IMR-90 (cell line): ENCODE measurements at regions not wholly inside any gene's neighbourhood (a gene's known extent, or its start where the extent isn't known, plus 50 kb on each side); places are given as distances from the start of the nearest gene placed in this dataset.

Source experiments
- ATAC-seq: fragments of 200-7000 bp; cut with Tn5 transposase; 2 replicates; pipeline ENCODE4 v1.9.1; 2020; ENCODE audit warnings: low read depth, mild to moderate bottlenecking, moderate library complexity
- BruUV-seq: library from RNA; stranded (reverse); fragments of 400-500 nt; replicated peaks from 2 replicates; lab custom pipeline; 2021; lab: Mats Ljungman, UMichigan
- CTCF ChIA-PET: fragments of 300-600 bp; formaldehyde crosslinking; extraction: SDS; loops from one replicate; lab custom pipeline; 2021; ENCODE audit warnings: antibody characterized with exemption; lab: Yijun Ruan, JAX
- POLR2A ChIA-PET: fragments of 300-600 bp; sonication (Branson Sonifier 250); formaldehyde crosslinking; loops from one replicate; lab custom pipeline; 2022; ENCODE audit warnings: antibody characterized with exemption; ENCODE audit not compliant: unreplicated experiment; lab: Charles Lee
- DNase-seq: peaks from one replicate; pipeline ENCODE4 v3.0.0; 2013
- H2AFZ ChIP-seq: replicated peaks from 2 replicates; pipeline ENCODE3; 2013; ENCODE audit warnings: low read length, mild to moderate bottlenecking; ENCODE audit not compliant: poor library complexity
- H2AK5ac ChIP-seq: 2 replicates; pipeline ENCODE4 v1.6.1; 2013; ENCODE audit warnings: low read depth, low read length, inconsistent platforms
- H2AK9ac ChIP-seq: replicated peaks from 2 replicates; pipeline ENCODE3; 2013; ENCODE audit warnings: mild to moderate bottlenecking, low read depth, low read length, moderate library complexity; ENCODE audit not compliant: poor library complexity
- H2BK120ac ChIP-seq: 2 replicates; pipeline ENCODE4 v1.6.1; 2013; ENCODE audit warnings: low read depth, low read length, inconsistent platforms
- H2BK15ac ChIP-seq: 3 replicates; pipeline ENCODE4 v1.6.1; 2013; ENCODE audit warnings: low read depth, low read length, inconsistent platforms
- H2BK20ac ChIP-seq: 2 replicates; pipeline ENCODE4 v1.6.1; 2013; ENCODE audit warnings: low read depth, mild to moderate bottlenecking, inconsistent platforms, low read length, moderate library complexity
- H2BK5ac ChIP-seq: 2 replicates; pipeline ENCODE4 v1.6.1; 2013; ENCODE audit warnings: mild to moderate bottlenecking, low read depth, low read length, inconsistent platforms; ENCODE audit not compliant: poor library complexity, severe bottlenecking
- H3K14ac ChIP-seq: replicated peaks from 2 replicates; pipeline ENCODE4 v1.6.1; 2013; ENCODE audit warnings: low read depth, low read length, inconsistent platforms
- H3K18ac ChIP-seq: 2 replicates; pipeline ENCODE4 v1.6.1; 2013; ENCODE audit warnings: low read depth, low read length, control low read depth
- H3K23ac ChIP-seq: 2 replicates; pipeline ENCODE4 v1.6.1; 2013; ENCODE audit warnings: low read depth, low read length, inconsistent platforms
- H3K27ac ChIP-seq: 2 replicates; pipeline ENCODE4 v1.5.1; 2013; ENCODE audit warnings: mild to moderate bottlenecking, control low read depth, low read length; ENCODE audit not compliant: insufficient read depth
- H3K27me3 ChIP-seq: 2 replicates; pipeline ENCODE4 v1.6.1; 2013; ENCODE audit warnings: low read length; ENCODE audit not compliant: control insufficient read depth, insufficient read depth
- H3K36me3 ChIP-seq: 2 replicates; pipeline ENCODE4 v1.6.1; 2013; ENCODE audit warnings: low read length, mixed read lengths; ENCODE audit not compliant: control insufficient read depth, insufficient read depth
- H3K4ac ChIP-seq: 2 replicates; pipeline ENCODE4 v1.6.1; 2013; ENCODE audit warnings: low read depth, low read length, inconsistent platforms
- H3K4me1 ChIP-seq: 2 replicates; pipeline ENCODE4 v1.6.1; 2013; ENCODE audit warnings: low read length, mixed read lengths; ENCODE audit not compliant: control insufficient read depth, insufficient read depth
- H3K4me2 ChIP-seq: 2 replicates; pipeline ENCODE4 v1.6.1; 2013; ENCODE audit warnings: low read depth, mild to moderate bottlenecking, control low read depth, low read length, moderate library complexity
- H3K4me3 ChIP-seq: 2 replicates; pipeline ENCODE4 v1.5.1; 2013; ENCODE audit warnings: low read depth, mild to moderate bottlenecking, control low read depth, low read length, moderate library complexity; ENCODE audit not compliant: insufficient read depth
- H3K56ac ChIP-seq: 2 replicates; pipeline ENCODE4 v1.6.1; 2013; ENCODE audit warnings: low read length, inconsistent platforms; ENCODE audit not compliant: insufficient read depth; ENCODE audit errors: extremely low read depth
- H3K79me1 ChIP-seq, 2 experiments: 2 replicates each; pipeline ENCODE4 v1.6.1; 2013; ENCODE audit warnings: low read length in 2 of 2, inconsistent platforms in 1 of 2, low read depth in 1 of 2
- H3K9ac ChIP-seq: 2 replicates; pipeline ENCODE4 v1.6.1; 2013; ENCODE audit warnings: low read depth, low read length, control low read depth
- H3K9me1 ChIP-seq: 2 replicates; pipeline ENCODE4 v1.6.1; 2013; ENCODE audit warnings: low read length, inconsistent platforms; ENCODE audit not compliant: insufficient read depth
- H3K9me3 ChIP-seq: 2 replicates; pipeline ENCODE4 v1.6.1; 2013; ENCODE audit warnings: low read length; ENCODE audit not compliant: control insufficient read depth, insufficient read depth
- H4K20me1 ChIP-seq: 2 replicates; pipeline ENCODE4 v1.6.1; 2013; ENCODE audit warnings: low read length, inconsistent platforms; ENCODE audit not compliant: insufficient read depth
- H4K5ac ChIP-seq: 2 replicates; pipeline ENCODE4 v1.6.1; 2013; ENCODE audit warnings: mild to moderate bottlenecking, low read depth, low read length, control low read depth
- H4K8ac ChIP-seq, 2 experiments: 2 replicates each; pipeline ENCODE4 v1.6.1; 2013; ENCODE audit warnings: low read depth in 2 of 2, low read length in 2 of 2, control low read depth in 1 of 2, inconsistent platforms in 1 of 2
- H4K91ac ChIP-seq: 2 replicates; pipeline ENCODE4 v1.6.1; 2013; ENCODE audit warnings: low read depth, low read length, inconsistent platforms; ENCODE audit not compliant: insufficient read depth
- BHLHE40 ChIP-seq: fragments of 150-350 bp; IDR thresholded peaks from 2 replicates; pipeline ENCODE4 v1.6.1; 2016; ENCODE audit warnings: mild to moderate bottlenecking, low read depth, low read length
- CEBPB ChIP-seq: IDR thresholded peaks from 2 replicates; pipeline ENCODE4 v1.6.1; 2012; ENCODE audit warnings: low read depth, low read length, improper control_type of control experiment
- CHD1 ChIP-seq: IDR thresholded peaks from 2 replicates; pipeline ENCODE4 v1.6.1; 2012; ENCODE audit warnings: low read depth, low read length, improper control_type of control experiment
- FOS ChIP-seq: fragments of 150-350 bp; IDR thresholded peaks from 2 replicates; pipeline ENCODE4 v1.6.1; 2016; ENCODE audit warnings: low read depth, low read length
- MAFK ChIP-seq: IDR thresholded peaks from 2 replicates; pipeline ENCODE4 v1.6.1; 2012; ENCODE audit warnings: low read depth, low read length, improper control_type of control experiment
- MAZ ChIP-seq: IDR thresholded peaks from 2 replicates; pipeline ENCODE4 v1.6.1; 2012; ENCODE audit warnings: low read depth, mild to moderate bottlenecking, low read length, improper control_type of control experiment, moderate library complexity, borderline replicate concordance
- POLR2A ChIP-seq: IDR thresholded peaks from 2 replicates; pipeline ENCODE4 v1.6.1; 2012; ENCODE audit warnings: mild to moderate bottlenecking, low read depth, low read length
- RAD21 ChIP-seq: IDR thresholded peaks from 2 replicates; pipeline ENCODE4 v1.6.1; 2012; ENCODE audit warnings: low read length, improper control_type of control experiment
- RCOR1 ChIP-seq: IDR thresholded peaks from 2 replicates; pipeline ENCODE4 v1.6.1; 2012; ENCODE audit warnings: mild to moderate bottlenecking, low read length, improper control_type of control experiment; ENCODE audit not compliant: insufficient replicate concordance
- USF2 ChIP-seq: fragments of 150-350 bp; IDR thresholded peaks from 2 replicates; pipeline ENCODE4 v1.6.1; 2017; ENCODE audit warnings: mild to moderate bottlenecking, antibody characterized with exemption, low read length, low read depth
- WGBS, 2 experiments: methylation state at CpG; one replicate each; pipeline versions ENCODE4 v1.1.5 to v1.1.7; 2013; ENCODE audit warnings: missing lambda C conversion rate in 2 of 2; ENCODE audit not compliant: insufficient read length in 1 of 2; ENCODE audit errors: extremely low coverage in 2 of 2; 5-methylcytosine and 5-hydroxymethylcytosine counted together
- dilution Hi-C: fragments of 300-500 bp; cut with HindIII; formaldehyde crosslinking; loops from one replicate; pipeline ENCODE4 v1.14.3; 2018; ENCODE audit warnings: low sequenced_read_pairs; ENCODE audit not compliant: unreplicated experiment
- in situ Hi-C: fragments of 300-500 bp; cut with MboI; formaldehyde crosslinking; loops from 3 replicates; pipeline ENCODE4 v1.14.3; 2019; ENCODE audit warnings: low sequenced_read_pairs, inconsistent platforms, mixed read lengths
- intact Hi-C: fragments of 100-400 bp; cut with micrococcal nuclease; formaldehyde crosslinking; loops from 2 replicates; pipeline ENCODE4 v1.10.0; 2022
- TF ChIP-seq, protein P1 (sequence below): conservative IDR thresholded peaks from 2 replicates; pipeline ENCODE4 v1.5.1; 2012; ENCODE audit warnings: mild to moderate bottlenecking, low read depth, low read length, improper control_type of control experiment
- TF ChIP-seq, protein P2 (sequence below): fragments of 150-350 bp; IDR thresholded peaks from 2 replicates; pipeline ENCODE4 v1.6.1; 2016; ENCODE audit warnings: low read depth, mild to moderate bottlenecking, low read length, moderate library complexity, borderline replicate concordance

DNA sequence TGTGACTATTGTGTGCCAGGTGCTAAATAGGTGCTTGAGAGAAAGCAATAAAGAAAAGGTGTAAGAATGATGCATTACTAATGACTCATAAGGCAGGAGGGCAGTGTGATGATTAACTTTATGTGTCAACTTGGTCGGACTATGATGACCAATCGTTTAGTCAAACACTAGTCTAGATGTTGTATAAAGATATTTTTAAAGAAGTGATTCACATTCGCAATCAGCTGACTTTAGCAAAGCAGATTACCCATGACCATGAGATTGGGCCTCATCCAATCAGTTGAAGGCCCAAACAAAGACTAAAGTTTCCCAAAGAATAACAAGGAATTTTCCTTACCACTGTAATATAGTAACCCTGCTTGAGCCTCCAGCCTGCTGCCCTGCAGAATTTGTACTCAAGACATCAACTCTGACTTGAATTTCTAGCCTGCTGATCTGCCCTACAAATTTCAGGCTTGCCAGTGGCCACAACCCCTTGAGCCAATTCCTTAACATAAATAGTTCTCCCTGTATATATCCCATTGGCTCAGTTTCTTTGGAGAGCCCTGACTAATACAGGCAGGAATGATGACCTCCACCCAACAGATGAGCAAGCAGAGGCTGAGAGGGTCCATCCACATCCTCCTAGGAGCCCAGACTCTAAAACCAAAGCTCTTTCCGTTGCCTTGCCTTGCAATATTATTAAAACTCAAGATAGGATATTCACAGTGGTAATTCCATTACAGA, 132.6 kb downstream of the ACTR3 start (continued):
- TF ChIP-seq, protein P1, sequence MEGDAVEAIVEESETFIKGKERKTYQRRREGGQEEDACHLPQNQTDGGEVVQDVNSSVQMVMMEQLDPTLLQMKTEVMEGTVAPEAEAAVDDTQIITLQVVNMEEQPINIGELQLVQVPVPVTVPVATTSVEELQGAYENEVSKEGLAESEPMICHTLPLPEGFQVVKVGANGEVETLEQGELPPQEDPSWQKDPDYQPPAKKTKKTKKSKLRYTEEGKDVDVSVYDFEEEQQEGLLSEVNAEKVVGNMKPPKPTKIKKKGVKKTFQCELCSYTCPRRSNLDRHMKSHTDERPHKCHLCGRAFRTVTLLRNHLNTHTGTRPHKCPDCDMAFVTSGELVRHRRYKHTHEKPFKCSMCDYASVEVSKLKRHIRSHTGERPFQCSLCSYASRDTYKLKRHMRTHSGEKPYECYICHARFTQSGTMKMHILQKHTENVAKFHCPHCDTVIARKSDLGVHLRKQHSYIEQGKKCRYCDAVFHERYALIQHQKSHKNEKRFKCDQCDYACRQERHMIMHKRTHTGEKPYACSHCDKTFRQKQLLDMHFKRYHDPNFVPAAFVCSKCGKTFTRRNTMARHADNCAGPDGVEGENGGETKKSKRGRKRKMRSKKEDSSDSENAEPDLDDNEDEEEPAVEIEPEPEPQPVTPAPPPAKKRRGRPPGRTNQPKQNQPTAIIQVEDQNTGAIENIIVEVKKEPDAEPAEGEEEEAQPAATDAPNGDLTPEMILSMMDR = no peak
- no peak for TF ChIP-seq CHD1

DNA sequence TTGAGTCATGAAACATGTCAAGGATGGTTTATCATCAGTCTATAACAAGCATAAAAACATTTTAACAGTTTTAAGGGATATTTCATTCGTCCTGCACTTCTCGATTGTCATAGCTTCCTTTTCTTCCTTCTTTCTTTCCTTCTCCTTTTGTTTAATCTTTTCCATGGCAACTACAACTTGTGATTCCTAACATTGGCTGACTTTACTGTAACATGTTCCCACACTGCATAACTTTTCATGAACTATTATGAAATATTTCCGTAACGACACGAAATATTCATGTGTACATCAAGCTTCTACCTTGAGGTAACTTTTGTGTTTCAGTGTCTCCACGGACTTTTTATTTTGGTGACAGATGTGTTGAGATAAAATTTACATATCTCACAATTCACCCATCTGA, 134.4 kb downstream of the ACTR3 start:
- Histone ChIP-seq H4K20me1 (no peaks in the 10 kb centered on the region), H2AK9ac (no peak overlapping the region), H2AK5ac (no peak overlapping the region), H3K4me2 (no peak overlapping the region), H3K14ac (no peak overlapping the region), H2BK15ac (no peak overlapping the region), H3K36me3 (no peaks in the 10 kb centered on the region), H2BK20ac (no peak overlapping the region), H4K91ac (no peak overlapping the region), H3K56ac (no peak overlapping the region), H3K9me1 (no peaks in the 10 kb centered on the region), H3K9ac (no peak overlapping the region), H3K18ac (no peak overlapping the region), H2AFZ (no peak overlapping the region), H2BK120ac (no peak overlapping the region), H3K9me3 (peaks cover 2% of the 10 kb centered on the region; the same call in 1 of the 2 replicates), H2BK5ac (no peak overlapping the region), H3K4me1 (no peaks in the 10 kb centered on the region; the same call in 1 of the 2 replicates), H3K27me3 (peaks cover 3% of the 10 kb centered on the region; the same call in 1 of the 2 replicates), H3K4me3 (no peak overlapping the region), H4K5ac (no peak overlapping the region), H3K23ac (no peak overlapping the region), H3K79me1 (no peaks in the 10 kb centered on the region), H4K8ac (no peak overlapping the region), H3K4ac (no peak overlapping the region), H3K27ac (no peak overlapping the region)
- ATAC-seq = no peak
- in situ Hi-C loops (no loop called here), intact Hi-C loops (no loop called here), dilution Hi-C loops (no loop called here)
- BruUV-seq = no TSS peak
- no peak for DNase-seq
- ChIA-PET POLR2A (no interaction called here), CTCF (no interaction called here)
- 100% methylated on average over 1 of the region's 6 CpGs; no CpG with 5 or more reads in 1 of the 2 experiments for WGBS, 2 experiments
- TF ChIP-seq, protein P2, sequence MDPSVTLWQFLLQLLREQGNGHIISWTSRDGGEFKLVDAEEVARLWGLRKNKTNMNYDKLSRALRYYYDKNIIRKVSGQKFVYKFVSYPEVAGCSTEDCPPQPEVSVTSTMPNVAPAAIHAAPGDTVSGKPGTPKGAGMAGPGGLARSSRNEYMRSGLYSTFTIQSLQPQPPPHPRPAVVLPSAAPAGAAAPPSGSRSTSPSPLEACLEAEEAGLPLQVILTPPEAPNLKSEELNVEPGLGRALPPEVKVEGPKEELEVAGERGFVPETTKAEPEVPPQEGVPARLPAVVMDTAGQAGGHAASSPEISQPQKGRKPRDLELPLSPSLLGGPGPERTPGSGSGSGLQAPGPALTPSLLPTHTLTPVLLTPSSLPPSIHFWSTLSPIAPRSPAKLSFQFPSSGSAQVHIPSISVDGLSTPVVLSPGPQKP = no peak
- no peak for TF ChIP-seq CEBPB
- no peak for TF ChIP-seq CHD1
- no peak for TF ChIP-seq USF2
- TF ChIP-seq RAD21 = no peak
- no peak for TF ChIP-seq POLR2A
- no peak for TF ChIP-seq FOS
- no peak for TF ChIP-seq MAZ
- TF ChIP-seq MAFK = no peak
- TF ChIP-seq RCOR1 = no peak
- no peak for TF ChIP-seq BHLHE40
